ENCODE measurements at regions not wholly inside any gene's neighbourhood (a gene's known extent, or its start where the extent isn't known, plus 50 kb on each side); places are given as distances from the start of the nearest gene placed in this dataset.

- TF ChIP-seq CTCF (IDR thresholded peaks at IDR 0.05; ENCODE audit: insufficient read depth, low read length) = no peak
- H3K4me3 ChIP-seq (ENCODE audit: low read depth, low read length) = no peak overlapping the region
- DNase-seq (ENCODE audit: low read depth) = no peak
These were observed 436.6 kb upstream of the FANCL start for GRCh38 chr2:58677748-58678147.

GRCh38 chr2:58671675-58672074 is 430.6 kb upstream of the FANCL start:
- H3K4me3 ChIP-seq (ENCODE audit: low read depth, low read length) = no peak overlapping the region
- DNase-seq (ENCODE audit: low read depth) = no peak
- no peak for TF ChIP-seq CTCF (IDR thresholded peaks at IDR 0.05; ENCODE audit: insufficient read depth, low read length)

- no peak overlapping the region for H3K4me3 ChIP-seq (ENCODE audit: low read depth, low read length)
- TF ChIP-seq CTCF (IDR thresholded peaks at IDR 0.05; ENCODE audit: insufficient read depth, low read length) = no peak
- DNase-seq (ENCODE audit: low read depth) = no peak
These were observed 428.9 kb upstream of the FANCL start for GRCh38 chr2:58669998-58670397.

GRCh38 chr2:58667137-58667774 is 426.1 kb upstream of the FANCL start:
- no peak for DNase-seq (ENCODE audit: low read depth)
- no peak overlapping the region for H3K4me3 ChIP-seq (ENCODE audit: low read depth, low read length)
- TF ChIP-seq CTCF (IDR thresholded peaks at IDR 0.05; ENCODE audit: insufficient read depth, low read length) = no peak

- no peak for TF ChIP-seq CTCF (IDR thresholded peaks at IDR 0.05; ENCODE audit: insufficient read depth, low read length)
- H3K4me3 ChIP-seq (ENCODE audit: low read depth, low read length) = no peak overlapping the region
- no peak for DNase-seq (ENCODE audit: low read depth)
These were observed 425.3 kb upstream of the FANCL start for GRCh38 chr2:58666323-58666970.

GRCh38 chr2:58665154-58665553 is 424.0 kb upstream of the FANCL start:
- no peak for TF ChIP-seq CTCF (IDR thresholded peaks at IDR 0.05; ENCODE audit: insufficient read depth, low read length)
- H3K4me3 ChIP-seq (ENCODE audit: low read depth, low read length) = no peak overlapping the region
- DNase-seq (ENCODE audit: low read depth) = no peak

All from fibroblast of the aortic adventitia (primary cell).